Peyer's patch (tissue), 4 donors: ENCODE measurements at regions not wholly inside any gene's neighbourhood (a gene's known extent, or its start where the extent isn't known, plus 50 kb on each side); places are given as distances from the start of the nearest gene placed in this dataset.

ENCODE experiments used
- DNase-seq, 3 donors: peaks; one replicate each; pipeline ENCODE4 v3.0.0-alpha.2; 2017 to 2019
- H3K27ac ChIP-seq, 4 donors: fragments of 200-600 bp; sonication (generic); one replicate each; pipeline ENCODE4 v1.5.1; 2016 to 2019
- H3K27me3 ChIP-seq, 2 donors: fragments of 200-600 bp; sonication (generic); one replicate each; pipeline ENCODE4 v1.5.1; 2019
- H3K36me3 ChIP-seq, 3 donors: fragments of 200-600 bp; sonication (generic); one replicate each; pipeline ENCODE4 v1.5.1; 2016 to 2019
- H3K4me1 ChIP-seq, 4 donors: fragments of 200-600 bp; sonication (generic); one replicate each; pipeline ENCODE4 v1.5.1; 2016 to 2019
- H3K4me3 ChIP-seq, 4 donors: fragments of 200-600 bp; sonication (generic); 1 replicate in 3 of 4; 2 replicates in 1 of 4; pipeline ENCODE4 v1.5.1; 2016 to 2019; ENCODE audit warnings: mild to moderate bottlenecking in 1 of 4
- H3K9me3 ChIP-seq, 4 donors: fragments of 200-600 bp; sonication (generic); one replicate each; pipeline ENCODE4 v1.5.1; 2016 to 2019; ENCODE audit warnings: mild to moderate bottlenecking in 1 of 4
- POLR2A ChIP-seq, 2 donors: fragments of 450-650 bp; IDR thresholded peaks; one replicate each; pipeline ENCODE4 v1.5.1; 2017; ENCODE audit warnings: antibody characterized with exemption in 2 of 2, mild to moderate bottlenecking in 2 of 2, moderate library complexity in 2 of 2
- TF ChIP-seq, protein P1 (sequence below), 6 experiments: fragments of 450-650 bp in 4 of 6; fragments of 200-600 bp in 2 of 6; sonication (generic) in 1 of 6; IDR thresholded peaks; one replicate each; pipeline ENCODE4 v1.5.1; 2017 to 2019; ENCODE audit warnings: antibody characterized with exemption in 6 of 6, mild to moderate bottlenecking in 3 of 6, moderate library complexity in 1 of 6

DNA sequence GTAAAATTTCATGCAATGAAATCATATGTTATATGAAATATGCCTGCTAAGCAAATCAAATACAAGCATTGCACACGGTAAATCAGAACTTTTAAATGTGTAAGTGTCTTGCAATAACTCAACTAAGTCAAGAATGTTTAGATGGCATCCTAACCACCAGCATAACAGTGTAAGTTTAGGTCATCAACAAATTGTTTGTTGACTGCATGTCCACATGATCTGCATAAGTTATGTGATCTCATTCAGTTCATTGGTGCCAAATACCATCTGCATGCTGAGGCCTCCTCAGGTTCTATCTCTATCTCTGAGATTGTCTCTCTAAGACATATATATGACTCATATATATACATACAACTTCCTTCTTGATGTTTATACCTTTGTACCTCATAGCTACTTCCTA, 159.6 kb upstream of the STK32A start:
- no peak for DNase-seq

DNA sequence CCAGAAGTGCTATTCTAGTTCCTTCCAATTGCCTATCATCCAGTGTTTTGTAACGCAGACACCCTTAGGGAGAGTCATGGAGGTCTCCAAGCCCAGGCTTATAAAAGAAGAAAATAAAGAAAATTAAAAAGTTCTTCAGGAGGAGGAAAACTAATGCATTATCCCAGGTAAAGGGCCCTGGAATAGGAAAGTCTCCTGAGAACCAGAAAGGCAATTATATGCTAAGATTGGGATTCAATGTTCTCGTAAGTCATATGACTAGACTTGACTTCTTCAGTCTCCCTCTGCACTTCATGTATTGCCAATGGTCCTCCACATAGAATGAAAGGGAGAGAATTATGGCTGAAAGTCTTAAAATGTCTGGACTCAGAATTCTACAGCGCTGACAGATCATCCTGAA, 154.4 kb upstream of the STK32A start:
- H3K4me3 ChIP-seq: no peak overlapping the region

More for the DNA sequence above, 159.6 kb upstream of the STK32A start:
- H3K4me3 ChIP-seq: no peak overlapping the region
- H3K27me3 ChIP-seq: no peaks in the 10 kb centered on the region
- no peaks in the 10 kb centered on the region for H3K4me1 ChIP-seq
- TF ChIP-seq, protein P1, sequence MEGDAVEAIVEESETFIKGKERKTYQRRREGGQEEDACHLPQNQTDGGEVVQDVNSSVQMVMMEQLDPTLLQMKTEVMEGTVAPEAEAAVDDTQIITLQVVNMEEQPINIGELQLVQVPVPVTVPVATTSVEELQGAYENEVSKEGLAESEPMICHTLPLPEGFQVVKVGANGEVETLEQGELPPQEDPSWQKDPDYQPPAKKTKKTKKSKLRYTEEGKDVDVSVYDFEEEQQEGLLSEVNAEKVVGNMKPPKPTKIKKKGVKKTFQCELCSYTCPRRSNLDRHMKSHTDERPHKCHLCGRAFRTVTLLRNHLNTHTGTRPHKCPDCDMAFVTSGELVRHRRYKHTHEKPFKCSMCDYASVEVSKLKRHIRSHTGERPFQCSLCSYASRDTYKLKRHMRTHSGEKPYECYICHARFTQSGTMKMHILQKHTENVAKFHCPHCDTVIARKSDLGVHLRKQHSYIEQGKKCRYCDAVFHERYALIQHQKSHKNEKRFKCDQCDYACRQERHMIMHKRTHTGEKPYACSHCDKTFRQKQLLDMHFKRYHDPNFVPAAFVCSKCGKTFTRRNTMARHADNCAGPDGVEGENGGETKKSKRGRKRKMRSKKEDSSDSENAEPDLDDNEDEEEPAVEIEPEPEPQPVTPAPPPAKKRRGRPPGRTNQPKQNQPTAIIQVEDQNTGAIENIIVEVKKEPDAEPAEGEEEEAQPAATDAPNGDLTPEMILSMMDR (IDR thresholded peaks at IDR 0.05): no peak
- no peak for TF ChIP-seq POLR2A (IDR thresholded peaks at IDR 0.05)
- no peaks in the 10 kb centered on the region for H3K36me3 ChIP-seq
- H3K27ac ChIP-seq: no peak overlapping the region
- no peaks in the 10 kb centered on the region for H3K9me3 ChIP-seq

DNA sequence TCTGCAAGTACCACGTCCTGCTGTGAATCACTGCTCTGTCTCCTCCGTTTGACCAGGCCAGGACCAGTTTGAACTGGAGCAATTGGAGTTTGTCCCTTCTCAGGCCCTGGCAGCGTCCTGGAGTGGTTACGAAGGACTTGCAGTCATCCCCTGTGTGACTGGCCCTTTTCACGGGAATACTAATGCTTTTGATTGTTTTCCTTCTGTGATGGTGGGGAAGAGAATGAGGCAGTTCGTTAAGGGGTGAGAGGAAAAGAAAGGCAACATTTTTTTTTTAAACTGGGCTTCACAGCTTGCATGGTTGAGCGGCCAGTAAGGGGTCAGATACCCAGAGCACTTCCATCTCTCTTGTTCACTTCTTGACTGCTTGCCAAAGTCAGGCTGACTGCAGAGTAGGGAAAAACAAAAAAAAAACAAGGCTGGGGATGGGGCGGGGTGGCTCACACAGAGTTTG, 153.5 kb upstream of the STK32A start:
- DNase-seq: no peak
- no peaks in the 10 kb centered on the region for H3K27me3 ChIP-seq
- no peaks in the 10 kb centered on the region for H3K9me3 ChIP-seq
- no peaks in the 10 kb centered on the region for H3K36me3 ChIP-seq
- H3K4me3 ChIP-seq: no peak overlapping the region
- no peaks in the 10 kb centered on the region for H3K4me1 ChIP-seq
- no peak overlapping the region for H3K27ac ChIP-seq
- TF ChIP-seq POLR2A (IDR thresholded peaks at IDR 0.05): no peak
- TF ChIP-seq, protein P1 (IDR thresholded peaks at IDR 0.05): no peak

More for the DNA sequence above, 154.4 kb upstream of the STK32A start:
- H3K27me3 ChIP-seq: no peaks in the 10 kb centered on the region
- TF ChIP-seq, protein P1 (IDR thresholded peaks at IDR 0.05): no peak
- no peak for TF ChIP-seq POLR2A (IDR thresholded peaks at IDR 0.05)
- no peaks in the 10 kb centered on the region for H3K9me3 ChIP-seq
- H3K36me3 ChIP-seq: no peaks in the 10 kb centered on the region
- H3K27ac ChIP-seq: no peak overlapping the region
- no peaks in the 10 kb centered on the region for H3K4me1 ChIP-seq
- DNase-seq: no peak

DNA sequence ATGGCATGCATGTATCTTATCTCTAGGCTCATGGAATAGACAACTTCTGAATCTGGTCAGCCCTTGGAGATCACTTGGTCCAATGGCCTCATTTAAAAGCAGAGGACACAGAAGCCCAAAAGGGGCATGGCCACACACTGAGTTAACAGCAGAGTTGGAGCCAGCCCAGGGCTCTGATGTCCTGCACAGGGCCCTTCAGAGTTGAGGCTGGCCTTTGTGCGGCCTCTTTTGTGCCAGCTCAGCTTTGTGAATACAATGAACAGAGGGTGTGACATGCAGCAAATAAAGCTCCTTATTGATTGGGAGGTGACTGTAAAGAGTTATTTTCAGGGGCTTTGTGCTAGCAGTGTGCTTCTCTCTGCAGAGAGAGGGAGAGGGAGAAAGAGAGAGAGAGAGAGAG, 150.1 kb upstream of the STK32A start:
- Histone ChIP-seq H3K4me3 (no peak overlapping the region), H3K27me3 (no peaks in the 10 kb centered on the region), H3K27ac (no peak overlapping the region), H3K4me1 (no peaks in the 10 kb centered on the region), H3K9me3 (no peaks in the 10 kb centered on the region), H3K36me3 (no peaks in the 10 kb centered on the region)
- DNase-seq: no peak
- TF ChIP-seq POLR2A (IDR thresholded peaks at IDR 0.05): no peak
- TF ChIP-seq, protein P1 (IDR thresholded peaks at IDR 0.05): no peak

DNA sequence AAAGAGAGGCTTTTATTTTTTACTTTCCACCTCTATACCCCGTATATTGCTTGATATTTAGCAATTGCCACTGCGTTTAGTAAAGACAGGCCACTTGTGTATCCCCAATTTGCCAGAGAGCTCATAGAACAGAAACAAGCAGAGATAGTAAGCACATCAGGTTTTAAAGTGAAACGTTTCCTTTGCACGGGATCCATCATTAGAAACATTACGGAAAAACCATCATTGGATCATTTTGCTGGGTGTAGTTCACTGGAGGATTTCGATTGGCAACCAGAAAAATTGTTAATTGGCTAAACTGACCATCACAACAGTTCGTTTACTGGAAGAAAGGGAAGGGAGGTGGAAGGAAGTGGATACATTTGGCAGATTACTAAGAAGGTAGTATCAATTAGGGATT, 149.4 kb upstream of the STK32A start:
- Histone ChIP-seq H3K4me1 (no peaks in the 10 kb centered on the region), H3K9me3 (no peaks in the 10 kb centered on the region), H3K36me3 (no peaks in the 10 kb centered on the region), H3K27me3 (no peaks in the 10 kb centered on the region), H3K4me3 (no peak overlapping the region), H3K27ac (no peak overlapping the region)
- no peak for DNase-seq
- TF ChIP-seq, protein P1 (IDR thresholded peaks at IDR 0.05): no peak
- TF ChIP-seq POLR2A (IDR thresholded peaks at IDR 0.05): no peak

DNA sequence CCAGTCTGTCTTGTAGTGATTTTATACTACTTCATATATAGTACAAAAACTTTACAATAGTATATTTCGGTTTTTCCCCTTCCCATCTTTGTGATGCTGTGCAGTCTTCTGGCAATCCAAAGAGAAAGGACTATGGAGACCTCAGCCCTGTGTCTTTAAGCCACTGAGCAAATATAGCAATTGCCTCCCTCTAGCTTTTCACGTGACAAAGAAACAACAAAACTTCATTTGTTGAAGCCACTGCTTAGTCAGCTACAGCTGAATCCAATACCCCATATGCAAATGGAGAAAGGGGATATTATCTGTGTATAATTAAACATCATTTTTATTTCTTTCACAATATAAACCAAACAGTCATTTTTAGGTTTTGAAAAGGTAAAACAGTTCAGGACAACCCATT, 142.8 kb upstream of the STK32A start:
- TF ChIP-seq, protein P1 (IDR thresholded peaks at IDR 0.05): no peak
- no peak for TF ChIP-seq POLR2A (IDR thresholded peaks at IDR 0.05)
- Histone ChIP-seq H3K9me3 (no peaks in the 10 kb centered on the region), H3K4me1 (no peaks in the 10 kb centered on the region), H3K27me3 (no peaks in the 10 kb centered on the region), H3K4me3 (no peak overlapping the region), H3K36me3 (no peaks in the 10 kb centered on the region), H3K27ac (no peak overlapping the region)
- no peak for DNase-seq
